Retina (tissue), 1 donor: ENCODE measurements at regions not wholly inside any gene's neighbourhood (a gene's known extent, or its start where the extent isn't known, plus 50 kb on each side); places are given as distances from the start of the nearest gene placed in this dataset.
A peak's percentile ranks its signal among the peaks of the same experiment; 100 is the strongest.
"Not testable (repeated sequence)": the region's sequence is repeated elsewhere in the genome, so short reads cannot be mapped to it uniquely, and the experiment has no call there.

Source experiments
- DNase-seq: peaks from one replicate; pipeline ENCODE4 v3.0.0-alpha.2; 2016

DNA sequence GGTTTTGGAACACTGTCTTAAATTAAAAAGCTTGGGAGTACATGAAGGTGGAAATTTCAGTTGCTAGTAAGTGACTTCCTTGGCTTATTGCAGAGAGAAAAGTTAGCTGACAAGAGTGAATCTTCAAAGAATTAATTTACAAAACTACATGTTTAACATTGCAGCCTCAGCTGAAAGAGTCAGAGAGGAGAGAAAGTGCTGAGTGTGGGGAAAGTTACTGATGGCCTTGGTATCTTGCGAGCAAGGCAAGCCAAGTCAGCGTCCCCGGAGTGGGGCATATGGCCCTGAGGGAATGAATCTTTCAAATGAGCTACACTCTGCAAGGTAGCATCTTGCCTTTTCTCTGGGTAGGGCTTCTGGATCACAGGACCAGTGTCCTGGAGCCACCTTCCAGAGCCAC, 131.3 kb downstream of the LPIN1 start:
- no peak for DNase-seq

DNA sequence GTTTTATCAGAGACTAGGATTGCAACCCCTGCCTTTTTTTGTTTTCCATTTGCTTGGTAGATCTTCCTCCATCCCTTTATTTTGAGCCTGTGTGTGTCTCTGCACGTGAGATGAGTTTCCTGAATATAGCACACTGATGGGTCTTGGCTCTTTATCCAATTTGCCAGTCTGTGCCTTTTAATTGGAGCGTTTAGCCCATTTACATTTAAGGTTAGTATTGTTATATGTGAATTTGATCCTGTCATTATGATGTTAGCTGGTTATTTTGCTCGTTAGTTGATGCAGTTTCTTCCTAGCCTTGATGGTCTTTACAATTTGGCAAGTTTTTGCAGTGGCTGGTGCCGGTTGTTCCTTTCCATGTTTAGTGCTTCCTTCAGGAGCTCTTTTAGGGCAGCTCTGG, 138.8 kb downstream of the LPIN1 start:
- not testable (repeated sequence) for DNase-seq

DNA sequence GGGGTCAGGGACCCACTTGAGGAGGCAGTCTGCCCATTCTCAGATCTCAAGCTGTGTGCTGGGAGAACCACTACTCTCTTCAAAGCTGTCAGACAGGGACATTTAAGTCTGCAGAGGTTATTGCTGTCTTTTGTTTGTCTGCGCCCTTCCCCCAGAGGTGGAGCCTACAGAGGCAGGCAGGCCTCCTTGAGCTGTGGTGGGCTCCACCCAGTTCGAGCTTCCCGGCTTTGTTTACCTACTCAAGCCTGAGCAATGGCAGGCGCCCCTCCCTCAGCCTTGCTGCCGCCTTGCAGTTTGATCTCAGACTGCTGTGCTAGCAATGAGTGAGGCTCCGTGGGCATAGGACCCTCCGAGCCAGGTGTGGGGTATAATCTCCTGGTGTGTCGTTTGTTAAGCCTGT, 140.5 kb downstream of the LPIN1 start:
- not testable (repeated sequence) for DNase-seq

DNA sequence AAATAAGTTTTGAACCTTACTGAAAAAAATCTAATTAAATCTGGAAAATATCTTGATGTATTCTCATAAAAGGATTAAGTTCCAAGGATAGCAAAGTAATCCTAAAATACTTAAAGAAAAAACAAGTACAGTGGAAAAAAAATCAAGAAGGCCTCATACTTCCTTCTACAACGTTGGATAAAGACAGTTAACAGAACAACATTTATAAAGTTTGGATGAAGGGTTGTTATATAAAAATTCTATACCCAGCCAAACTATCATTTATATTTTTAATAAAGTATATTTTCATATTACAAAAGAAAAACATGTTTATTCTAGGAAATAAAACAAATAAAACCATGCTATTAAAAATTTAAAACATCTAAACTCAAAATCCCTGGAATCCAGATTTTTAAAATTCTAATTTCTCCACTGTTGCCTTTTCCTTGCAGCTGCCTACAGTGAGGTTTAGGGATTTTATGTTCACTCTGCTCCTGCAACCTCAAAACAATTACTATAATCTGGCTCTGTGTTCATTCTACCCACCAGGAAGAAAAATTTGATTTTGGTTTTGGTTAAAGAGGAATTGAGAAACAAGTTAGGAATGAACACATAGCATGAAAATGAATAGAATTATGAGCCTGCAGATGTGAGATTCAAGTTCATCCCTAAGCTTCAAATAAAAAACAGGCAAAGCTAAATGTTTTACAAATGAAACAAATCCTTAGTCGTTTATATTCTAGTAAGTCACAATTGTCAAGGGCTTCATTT, 142.8 kb downstream of the LPIN1 start:
- no peak for DNase-seq

DNA sequence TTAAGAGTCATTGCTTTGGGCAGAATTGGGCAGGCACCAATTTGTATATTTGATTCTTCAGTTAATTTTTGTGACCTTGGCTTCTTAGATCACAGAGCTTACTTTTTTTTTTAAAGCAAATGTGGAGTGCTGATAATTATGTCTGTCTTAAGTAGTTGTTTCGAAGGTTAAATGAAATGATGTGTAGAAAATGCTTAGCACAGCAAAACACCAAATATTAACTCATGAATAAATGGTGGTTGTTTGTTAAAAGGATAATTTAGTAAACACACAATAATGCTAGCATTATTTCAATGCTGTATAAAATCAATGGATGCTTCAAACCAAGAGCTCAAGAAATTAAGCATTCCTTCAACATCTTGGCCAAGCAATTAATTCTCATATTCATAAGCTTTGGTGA, 143.4 kb downstream of the LPIN1 start:
- DNase-seq, result no peak

DNA sequence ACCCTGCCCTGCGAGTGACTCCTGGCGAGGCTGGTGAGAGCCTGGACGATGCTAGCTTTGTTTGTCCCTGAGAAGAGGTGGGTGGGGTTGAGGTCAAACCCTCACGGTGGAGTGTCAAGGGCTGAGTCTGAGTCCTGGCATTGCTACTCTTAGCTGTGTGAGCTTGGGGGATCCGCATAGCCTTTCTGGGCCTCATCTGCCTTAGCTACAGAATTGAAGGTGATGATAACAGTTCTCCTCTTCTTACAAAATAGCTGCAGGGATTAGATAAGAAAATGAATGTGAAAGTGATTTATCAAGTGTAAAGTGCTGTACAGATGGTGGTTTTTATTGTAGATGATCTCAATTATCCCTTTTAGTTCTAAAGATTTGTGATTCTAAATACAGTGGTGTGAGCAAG, 144.6 kb downstream of the LPIN1 start:
- no peak for DNase-seq

DNA sequence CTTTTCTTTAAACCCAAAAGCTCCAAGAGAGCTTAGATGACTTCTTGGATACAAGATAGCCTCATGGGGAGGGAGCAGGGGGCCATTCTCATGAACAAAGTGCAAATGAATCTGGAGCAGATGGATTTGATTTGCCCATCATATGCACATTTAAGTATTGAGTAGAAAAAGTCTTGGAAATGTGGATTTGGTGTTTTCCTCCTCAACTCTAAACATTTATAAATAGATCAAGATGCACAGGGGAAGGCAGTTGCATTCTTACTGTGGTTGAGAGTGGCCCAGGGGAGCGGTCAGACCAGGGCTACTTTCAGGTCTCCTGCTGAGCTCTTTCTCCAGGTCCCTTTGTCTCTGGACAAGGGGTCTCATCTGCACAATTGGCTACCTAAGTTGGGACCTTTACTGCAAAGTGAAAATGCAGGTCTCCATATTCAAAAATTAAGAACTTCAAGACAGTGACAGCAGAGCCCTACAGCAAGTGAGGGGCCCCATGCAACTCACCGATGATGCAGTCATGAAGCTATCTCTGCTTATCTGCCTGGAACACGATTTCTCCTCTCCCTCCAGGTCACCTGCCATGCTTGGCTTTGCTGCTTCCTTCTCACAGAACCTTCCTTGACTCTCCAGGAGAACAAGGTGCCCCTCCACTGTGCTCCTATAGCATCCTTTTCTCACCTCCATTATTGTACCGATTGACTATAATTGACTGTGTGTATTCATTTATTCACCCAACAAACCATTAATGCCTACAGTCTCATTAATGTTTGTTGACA, 145.4 kb downstream of the LPIN1 start:
- no peak for DNase-seq

DNA sequence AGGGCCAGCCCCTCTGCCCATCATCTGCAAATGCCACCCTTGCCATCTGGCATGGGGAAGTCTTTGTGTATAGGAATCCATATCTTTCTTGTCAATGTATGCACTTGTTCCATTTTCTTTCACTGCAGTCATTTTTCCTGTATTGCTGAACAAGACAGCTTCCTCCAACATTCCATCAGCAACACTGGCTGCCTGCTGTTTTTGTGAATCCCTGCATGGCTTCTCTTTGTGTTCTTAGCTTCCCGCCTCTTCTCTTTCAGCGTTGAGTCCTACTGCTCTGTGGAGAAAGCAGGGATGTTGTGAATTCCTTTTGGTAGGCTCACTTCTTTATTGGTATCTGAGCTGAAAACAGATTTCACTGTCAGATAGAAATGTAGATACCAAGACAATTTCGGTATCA, 150.0 kb downstream of the LPIN1 start:
- peak; percentile 36 for DNase-seq

DNA sequence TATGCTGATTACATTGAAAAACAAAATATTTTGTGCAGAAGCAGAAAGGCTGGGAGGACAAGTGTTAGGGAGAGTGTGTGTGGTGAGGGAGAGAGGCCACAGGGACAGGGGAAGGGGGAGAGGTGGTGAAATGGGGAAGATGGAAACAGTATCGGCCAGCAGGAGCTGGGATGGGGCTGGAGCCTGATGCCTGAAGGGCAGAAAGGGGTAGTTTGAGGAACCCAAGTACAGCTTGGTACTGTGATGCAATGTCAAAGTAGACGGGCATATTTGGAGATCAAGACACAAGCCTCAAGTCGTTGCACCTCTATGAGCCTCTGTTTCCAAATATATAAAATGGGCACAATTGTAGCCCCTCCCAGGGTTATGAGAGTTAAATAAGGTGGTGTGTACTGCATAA, 152.1 kb downstream of the LPIN1 start:
- no peak for DNase-seq

DNA sequence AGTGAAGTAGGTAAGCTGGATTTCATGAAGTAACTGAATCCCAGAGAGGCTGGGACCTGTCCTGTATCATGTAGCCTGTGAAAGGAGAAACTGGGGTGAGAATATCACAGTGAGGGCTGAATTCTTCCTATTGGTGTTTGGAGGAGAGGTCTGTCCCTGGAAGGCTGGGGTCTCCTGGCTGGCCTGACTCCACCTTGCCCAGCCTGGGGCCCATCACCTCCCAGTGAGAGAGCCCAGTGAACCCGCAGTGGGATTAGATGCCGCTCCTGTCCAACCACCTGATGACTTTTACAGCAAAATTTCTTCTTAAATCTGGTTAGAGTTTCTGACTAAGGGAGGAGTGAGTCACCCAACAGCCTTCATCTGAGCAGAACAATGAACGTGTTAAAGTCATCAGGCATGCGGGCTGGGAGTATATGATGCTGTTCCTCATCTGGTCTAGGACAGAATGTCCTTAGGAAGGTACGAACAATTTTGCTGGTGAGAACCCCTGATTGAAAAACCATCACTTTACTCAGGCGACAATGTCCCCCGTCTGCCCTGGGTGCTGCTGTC, 152.9 kb downstream of the LPIN1 start:
- DNase-seq, result no peak

DNA sequence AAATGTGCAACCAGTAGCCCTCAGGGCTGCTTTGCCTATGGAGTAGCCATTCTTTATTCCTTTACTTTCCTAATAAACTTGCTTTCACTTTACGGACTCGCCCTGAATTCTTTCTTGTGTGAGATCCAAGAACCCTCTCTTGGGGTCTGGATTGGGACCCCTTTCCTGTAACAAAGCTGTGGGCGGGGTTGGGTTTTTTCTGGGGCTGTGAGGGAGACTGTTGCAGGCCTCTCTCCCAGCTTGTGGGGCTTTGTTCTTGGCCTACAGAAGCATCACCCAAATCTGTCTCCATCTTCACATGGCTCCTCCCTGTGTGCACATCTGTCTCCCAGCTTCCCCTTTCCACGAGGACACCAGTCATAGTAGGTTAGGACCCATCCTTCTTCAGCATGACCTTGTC, 154.5 kb downstream of the LPIN1 start:
- not testable (repeated sequence) for DNase-seq

DNA sequence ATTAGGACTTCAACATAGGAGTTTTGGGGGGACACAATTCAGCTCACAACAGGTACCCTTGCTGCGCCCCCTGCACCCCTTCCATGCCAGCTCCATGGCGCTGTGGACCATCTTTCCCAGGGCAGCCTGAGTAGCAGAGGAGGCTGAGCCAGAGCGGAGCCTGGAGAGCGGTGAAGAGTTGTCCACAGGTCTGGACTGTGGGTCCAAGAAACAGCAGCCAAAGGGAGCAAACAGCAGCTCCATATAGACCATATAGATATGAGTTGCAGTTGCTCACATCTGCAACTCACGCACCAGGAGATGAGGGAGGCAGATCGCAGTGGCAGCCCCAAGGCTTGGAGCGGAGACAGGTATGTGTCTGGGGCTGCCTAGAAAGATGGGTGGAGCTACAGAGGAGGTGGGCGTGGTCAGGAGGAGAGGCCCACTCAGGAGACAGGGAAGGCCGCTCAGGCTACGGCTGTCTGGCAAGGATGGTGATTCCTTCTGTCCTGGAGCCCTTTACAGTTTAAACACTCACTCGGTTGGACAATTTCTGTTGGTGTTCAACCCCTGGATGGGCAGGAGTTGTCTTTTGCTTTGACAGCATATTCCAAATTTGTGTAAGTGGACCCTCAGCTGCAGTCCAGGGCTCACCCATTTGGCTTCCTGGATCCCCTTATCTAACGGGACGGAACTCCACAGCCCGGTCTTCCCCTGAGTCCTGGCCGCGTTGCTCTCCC, 155.1 kb downstream of the LPIN1 start:
- no peak for DNase-seq

DNA sequence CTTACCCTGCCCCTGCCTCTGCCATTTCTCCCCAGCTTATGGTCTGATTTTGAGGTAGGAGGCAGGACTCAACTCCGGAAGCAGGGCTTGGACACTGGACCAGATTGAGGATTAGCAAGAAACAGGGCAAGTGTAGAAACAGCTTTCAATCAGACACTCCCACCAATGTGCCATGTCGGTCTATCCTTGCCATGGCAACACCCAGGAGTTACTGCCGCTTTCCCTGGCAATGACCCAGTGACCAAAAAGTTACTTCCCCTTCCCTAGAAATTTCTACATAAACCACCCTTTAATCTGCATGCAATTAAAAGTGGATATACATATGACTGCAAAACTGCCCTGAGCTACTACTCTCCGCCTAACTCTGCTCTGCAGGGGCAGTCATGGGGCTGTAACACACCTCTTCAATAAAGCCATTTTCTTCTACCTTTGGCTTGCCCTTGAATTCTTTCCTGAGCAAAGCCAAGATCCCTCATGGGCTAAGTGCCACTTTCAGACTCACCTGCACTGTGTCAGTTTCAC, 156.7 kb downstream of the LPIN1 start:
- no peak for DNase-seq

DNA sequence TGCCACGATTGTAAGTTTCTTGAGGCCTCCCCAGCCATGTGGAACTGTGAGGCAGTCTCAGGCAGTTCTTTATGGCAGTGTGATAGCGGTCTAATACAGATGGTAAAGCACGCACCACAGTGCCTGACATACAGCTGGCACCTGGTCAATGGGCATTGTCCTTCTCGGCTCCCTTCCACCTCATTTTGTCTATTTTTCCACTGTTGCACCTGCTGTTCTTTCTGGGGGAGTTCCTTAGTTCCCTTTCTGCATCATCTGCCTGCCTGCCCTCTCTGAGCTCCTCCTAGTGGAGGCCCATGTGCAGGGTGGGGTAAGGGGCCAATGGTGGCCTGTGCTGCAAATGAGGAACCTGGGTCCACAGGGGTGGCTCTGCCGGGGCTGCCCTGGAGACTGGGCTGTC, 157.6 kb downstream of the LPIN1 start:
- DNase-seq, result no peak

DNA sequence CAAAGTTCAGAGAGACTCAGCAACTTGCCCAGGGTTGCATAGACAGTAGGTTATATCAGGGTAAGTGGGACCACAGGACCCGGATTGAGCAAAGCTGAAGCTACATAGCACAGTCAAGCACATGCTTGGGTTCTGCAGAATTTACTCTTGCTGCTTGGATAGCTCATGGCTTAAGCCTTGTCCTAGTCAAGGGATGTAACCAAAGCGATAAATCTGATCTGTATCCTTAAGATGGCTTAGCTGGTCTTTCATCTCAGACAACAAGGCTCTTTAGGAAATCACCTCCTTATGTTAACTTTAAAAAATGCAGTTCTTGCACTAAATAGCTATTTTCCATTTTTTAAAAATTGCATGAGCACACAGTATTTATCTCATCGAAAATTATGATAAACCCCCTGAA, 158.5 kb downstream of the LPIN1 start:
- DNase-seq, result no peak

DNA sequence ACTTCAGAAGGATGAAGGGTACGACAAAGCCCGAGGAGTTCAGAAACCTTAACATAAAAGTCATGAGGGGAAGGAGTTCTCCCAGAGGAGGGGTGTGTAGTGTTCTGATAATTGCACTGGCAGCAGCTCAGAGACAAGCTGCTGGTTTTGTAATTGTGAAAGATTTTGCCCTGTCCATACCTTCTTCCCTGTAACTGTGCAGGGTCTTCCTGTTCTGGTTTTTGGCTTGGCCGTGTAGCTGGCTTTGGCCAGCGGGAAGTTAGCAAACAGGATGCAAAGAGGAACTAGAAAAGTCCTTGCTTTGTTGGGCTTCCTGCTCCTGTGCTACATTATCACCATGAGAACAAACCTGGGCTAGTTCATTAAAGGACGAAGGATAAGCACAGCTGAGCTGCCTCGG, 160.8 kb downstream of the LPIN1 start:
- no peak for DNase-seq

DNA sequence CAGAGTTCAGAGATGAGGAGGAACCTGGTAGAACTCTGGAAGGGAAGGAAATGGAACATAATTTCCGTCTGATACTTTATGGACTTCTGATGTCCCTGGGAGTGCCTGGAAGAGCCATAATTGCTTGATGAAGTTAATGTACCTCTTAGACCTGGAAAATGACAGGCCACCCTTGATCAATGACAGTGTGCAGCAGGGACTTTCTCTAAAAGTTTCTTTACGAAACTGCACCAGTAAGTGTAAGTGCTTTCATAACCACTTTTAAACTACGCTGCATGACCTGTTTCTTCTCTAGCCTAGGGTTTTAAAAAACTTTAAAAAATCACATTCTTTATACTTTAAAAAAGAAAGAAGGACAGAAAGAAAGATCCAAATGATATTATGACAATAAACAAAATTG, 164.5 kb downstream of the LPIN1 start:
- DNase-seq, result no peak

DNA sequence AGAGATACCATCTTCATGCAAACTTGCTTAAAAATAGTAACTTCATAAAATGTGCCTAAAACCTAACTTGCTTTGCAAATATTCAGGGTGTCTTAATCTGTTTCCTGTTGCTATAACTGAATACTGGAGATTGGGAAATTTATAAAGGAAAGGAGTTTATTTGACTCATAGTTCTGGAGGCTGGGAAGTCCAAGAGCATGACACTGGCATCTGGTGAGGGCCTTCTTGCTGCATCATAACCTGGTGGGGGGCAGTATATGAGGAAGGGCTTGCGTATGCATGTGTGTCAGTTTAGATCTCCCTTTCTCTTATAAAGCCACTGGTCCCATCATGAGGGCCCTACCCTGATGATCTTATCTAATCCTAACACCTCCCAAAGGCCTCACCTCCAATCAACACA, 166.5 kb downstream of the LPIN1 start:
- DNase-seq, result no peak

DNA sequence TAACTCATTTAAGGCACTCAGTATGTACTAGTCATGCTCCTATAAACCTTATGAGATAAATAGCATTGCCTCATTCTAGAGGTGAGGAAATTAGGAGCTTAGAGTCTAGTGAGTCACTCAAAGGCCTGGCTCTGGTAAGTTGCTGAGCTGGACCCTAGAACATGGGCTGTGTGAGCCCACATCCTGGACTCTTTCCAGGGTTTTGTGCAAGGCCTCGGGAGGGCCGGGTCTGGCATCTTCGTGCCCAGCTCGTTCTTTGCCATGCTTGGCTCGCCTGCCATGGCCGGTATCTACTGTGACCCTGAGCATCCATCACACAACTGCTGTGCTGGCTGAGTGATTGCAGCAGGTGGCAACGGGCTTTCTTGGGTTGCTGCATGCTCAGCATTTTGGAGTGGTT, 168.0 kb downstream of the LPIN1 start:
- DNase-seq, result no peak

DNA sequence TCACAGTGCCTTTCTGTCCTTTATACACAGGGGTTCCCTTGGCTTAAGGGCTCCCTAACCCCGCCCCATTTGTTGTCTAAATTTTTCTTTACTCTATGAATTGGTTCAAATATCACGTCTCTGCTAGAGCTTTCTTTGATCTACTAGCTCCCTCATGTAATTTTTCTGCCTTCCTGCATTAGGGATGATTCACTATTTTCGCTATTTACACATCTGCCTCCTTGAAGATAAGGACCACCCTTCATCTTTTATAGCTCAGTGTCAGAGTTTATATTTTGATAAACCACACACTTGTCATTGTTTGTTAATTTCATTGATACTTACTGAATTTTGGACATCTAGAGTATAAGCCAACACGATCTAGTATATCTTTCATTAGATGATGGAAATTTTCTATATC, 169.2 kb downstream of the LPIN1 start:
- no peak for DNase-seq

DNA sequence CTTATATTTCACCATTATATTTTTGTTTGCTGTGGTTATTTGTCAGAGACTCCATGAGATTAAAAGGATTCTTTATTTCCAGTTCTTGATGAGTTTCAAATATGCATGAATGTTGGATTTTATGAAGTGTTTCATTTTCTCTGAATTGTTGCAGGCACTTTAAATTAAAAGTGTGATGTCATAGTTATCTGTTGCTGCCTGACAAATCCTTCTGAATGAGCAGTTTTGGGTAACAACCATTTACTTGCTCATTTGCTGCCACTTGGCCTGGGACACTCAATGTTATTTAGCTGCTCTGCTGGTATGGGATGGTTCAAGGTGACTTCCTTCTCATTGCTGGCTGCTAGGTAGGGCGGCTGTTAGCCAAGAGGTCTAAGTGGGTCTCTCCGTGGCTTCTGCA, 173.5 kb downstream of the LPIN1 start:
- DNase-seq, result no peak

DNA sequence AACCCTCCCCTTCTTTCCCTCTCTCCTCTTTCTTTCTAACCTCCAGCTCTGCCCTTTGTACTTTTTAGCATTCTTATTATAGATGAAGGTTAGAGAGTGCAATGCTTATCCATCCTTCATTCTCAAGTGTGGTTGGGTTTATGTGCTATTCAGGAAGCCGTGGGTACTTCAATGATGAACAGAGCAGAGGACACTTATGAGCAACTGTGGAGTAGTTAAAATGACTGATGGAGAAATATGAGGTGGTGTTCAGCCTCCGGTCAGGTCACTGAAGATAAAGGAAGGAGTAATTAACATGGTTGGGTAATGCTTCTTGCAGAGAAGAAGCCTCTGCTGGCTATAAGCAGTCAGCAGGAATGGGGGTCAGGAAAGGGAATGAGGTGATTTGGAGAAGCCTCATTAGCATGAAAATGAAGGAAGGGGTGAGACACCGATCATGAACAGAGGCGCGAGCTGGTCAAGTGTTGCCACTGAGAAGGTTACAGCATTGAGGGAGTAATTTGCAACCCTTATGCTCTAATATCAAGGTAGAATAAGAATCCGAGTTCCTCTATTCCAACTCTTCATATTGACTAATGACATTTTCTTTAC, 174.7 kb downstream of the LPIN1 start:
- DNase-seq, result no peak

DNA sequence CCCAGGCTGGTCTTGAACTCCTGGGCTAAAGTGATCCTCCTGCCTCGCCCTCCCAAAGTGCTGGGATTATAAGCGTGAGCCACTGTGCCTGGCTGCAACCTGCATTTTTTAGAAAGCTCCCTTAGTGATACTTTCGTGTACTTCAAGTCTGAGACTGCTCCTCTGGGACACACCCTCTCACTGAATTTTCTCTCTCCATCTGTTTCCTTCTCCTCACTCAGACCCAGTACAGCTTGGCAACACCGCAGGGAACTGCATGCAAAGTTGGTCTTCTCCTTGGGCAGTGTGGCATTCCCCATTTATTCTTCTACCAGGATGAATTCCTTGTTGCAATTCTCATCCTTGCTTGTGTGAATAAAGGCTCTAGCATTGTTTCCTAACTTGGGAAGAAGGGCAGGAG, 175.9 kb downstream of the LPIN1 start:
- DNase-seq, result no peak
